Panc1 (cell line): ENCODE measurements at regions not wholly inside any gene's neighbourhood (a gene's known extent, or its start where the extent isn't known, plus 50 kb on each side); places are given as distances from the start of the nearest gene placed in this dataset.

Source experiments
- CTCF ChIP-seq: fragments of 450-650 bp; IDR thresholded peaks from 2 replicates; pipeline ENCODE4 v1.5.1; 2017; ENCODE audit warnings: mild to moderate bottlenecking
- POLR2AphosphoS5 ChIP-seq: IDR thresholded peaks from 2 replicates; pipeline ENCODE4 v1.6.1; 2012; ENCODE audit warnings: mild to moderate bottlenecking, low read depth, low read length, moderate library complexity
- REST ChIP-seq, 2 experiments: IDR thresholded peaks; 2 replicates each; pipeline ENCODE4 v1.6.1; 2011 to 2012; ENCODE audit warnings: low read depth in 2 of 2, control low read depth in 1 of 2, low read length in 1 of 2, mild to moderate bottlenecking in 1 of 2, moderate library complexity in 1 of 2; ENCODE audit not compliant: insufficient read depth in 1 of 2
- SIN3A ChIP-seq: IDR thresholded peaks from 2 replicates; pipeline ENCODE4 v1.6.1; 2012; ENCODE audit warnings: low read depth, mild to moderate bottlenecking, low read length, moderate library complexity, borderline replicate concordance; ENCODE audit not compliant: insufficient read depth
- TCF7L2 ChIP-seq: IDR thresholded peaks from 2 replicates; pipeline ENCODE4 v1.6.1; 2011; ENCODE audit warnings: mild to moderate bottlenecking, low read depth, low read length, inconsistent platforms

- TF ChIP-seq CTCF (no peak), REST (IDR thresholded peaks at IDR 0.05; ENCODE audit: insufficient read depth in 1 of 2, low read depth in 2 of 2, low read length in 1 of 2) (no peak), POLR2AphosphoS5 (no peak), SIN3A (no peak), TCF7L2 (no peak)
These were observed 57.4 kb downstream of the ZNF648 start for GRCh38 chr1:182003953-182004586.
